ENCODE measurements at regions not wholly inside any gene's neighbourhood (a gene's known extent, or its start where the extent isn't known, plus 50 kb on each side); places are given as distances from the start of the nearest gene placed in this dataset.

DNA sequence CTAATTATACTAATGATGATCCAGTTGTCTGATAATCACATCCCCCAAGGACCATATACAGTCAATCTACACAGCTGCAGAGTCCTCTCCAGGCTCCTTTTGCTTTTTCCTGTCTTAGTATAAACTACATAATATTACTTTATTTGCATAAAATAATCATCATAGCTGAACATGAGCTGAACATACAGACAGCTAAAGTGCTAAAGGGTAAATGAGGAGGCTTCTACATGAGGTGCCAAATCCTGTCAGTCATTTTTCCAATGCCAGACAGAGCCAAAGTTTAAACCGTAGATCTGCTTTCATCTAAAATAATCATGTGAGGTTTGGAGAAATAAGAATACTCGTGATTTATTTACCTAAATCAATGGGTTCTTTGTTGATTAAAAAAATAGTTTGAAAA lies 1530.1 kb upstream of the PABPC4L start:
- Mint-ChIP-seq H3K4me3 (no peak overlapping the region), H3K27me3 (ENCODE audit: low read depth) (no peaks in the 10 kb centered on the region), H3K4me1 (no peaks in the 10 kb centered on the region), H3K9me3 (no peaks in the 10 kb centered on the region), H3K36me3 (ENCODE audit: low read depth) (no peaks in the 10 kb centered on the region), H3K27ac (ENCODE audit: unreplicated experiment) (no peak overlapping the region)
- no peak for DNase-seq (ENCODE audit: low read depth, low spot score)
- TF ChIP-seq, protein P1, sequence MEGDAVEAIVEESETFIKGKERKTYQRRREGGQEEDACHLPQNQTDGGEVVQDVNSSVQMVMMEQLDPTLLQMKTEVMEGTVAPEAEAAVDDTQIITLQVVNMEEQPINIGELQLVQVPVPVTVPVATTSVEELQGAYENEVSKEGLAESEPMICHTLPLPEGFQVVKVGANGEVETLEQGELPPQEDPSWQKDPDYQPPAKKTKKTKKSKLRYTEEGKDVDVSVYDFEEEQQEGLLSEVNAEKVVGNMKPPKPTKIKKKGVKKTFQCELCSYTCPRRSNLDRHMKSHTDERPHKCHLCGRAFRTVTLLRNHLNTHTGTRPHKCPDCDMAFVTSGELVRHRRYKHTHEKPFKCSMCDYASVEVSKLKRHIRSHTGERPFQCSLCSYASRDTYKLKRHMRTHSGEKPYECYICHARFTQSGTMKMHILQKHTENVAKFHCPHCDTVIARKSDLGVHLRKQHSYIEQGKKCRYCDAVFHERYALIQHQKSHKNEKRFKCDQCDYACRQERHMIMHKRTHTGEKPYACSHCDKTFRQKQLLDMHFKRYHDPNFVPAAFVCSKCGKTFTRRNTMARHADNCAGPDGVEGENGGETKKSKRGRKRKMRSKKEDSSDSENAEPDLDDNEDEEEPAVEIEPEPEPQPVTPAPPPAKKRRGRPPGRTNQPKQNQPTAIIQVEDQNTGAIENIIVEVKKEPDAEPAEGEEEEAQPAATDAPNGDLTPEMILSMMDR (conservative IDR thresholded peaks at IDR 0.05), result no peak

DNA sequence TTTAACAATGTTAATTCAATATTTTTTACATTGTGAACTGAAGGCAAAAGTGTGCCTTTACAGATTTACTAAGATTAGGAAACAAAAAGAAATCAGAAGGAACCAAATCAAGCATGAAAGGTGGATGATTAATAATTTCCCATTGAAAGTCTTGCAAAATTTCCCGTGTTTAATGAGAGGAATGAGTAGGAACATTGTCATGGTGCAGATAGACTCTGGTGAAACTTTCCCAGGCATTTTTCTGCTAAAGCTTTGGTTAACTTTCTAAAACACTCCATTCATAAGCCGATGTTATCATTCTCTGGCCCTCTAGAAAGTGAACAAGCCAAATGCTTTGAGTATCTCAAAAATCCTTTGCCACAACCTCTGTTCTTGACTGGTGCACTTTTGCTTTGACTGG lies 1522.8 kb upstream of the PABPC4L start:
- no peak overlapping the region for H3K27ac Mint-ChIP-seq (ENCODE audit: unreplicated experiment)
- DNase-seq (ENCODE audit: low read depth, low spot score), result no peak
- no peak overlapping the region for H3K4me3 Mint-ChIP-seq
- H3K36me3 Mint-ChIP-seq (ENCODE audit: low read depth), result no peaks in the 10 kb centered on the region
- no peaks in the 10 kb centered on the region for H3K27me3 Mint-ChIP-seq (ENCODE audit: low read depth)
- H3K9me3 Mint-ChIP-seq, result no peaks in the 10 kb centered on the region
- no peaks in the 10 kb centered on the region for H3K4me1 Mint-ChIP-seq
- TF ChIP-seq, protein P1 (conservative IDR thresholded peaks at IDR 0.05), result no peak

DNA sequence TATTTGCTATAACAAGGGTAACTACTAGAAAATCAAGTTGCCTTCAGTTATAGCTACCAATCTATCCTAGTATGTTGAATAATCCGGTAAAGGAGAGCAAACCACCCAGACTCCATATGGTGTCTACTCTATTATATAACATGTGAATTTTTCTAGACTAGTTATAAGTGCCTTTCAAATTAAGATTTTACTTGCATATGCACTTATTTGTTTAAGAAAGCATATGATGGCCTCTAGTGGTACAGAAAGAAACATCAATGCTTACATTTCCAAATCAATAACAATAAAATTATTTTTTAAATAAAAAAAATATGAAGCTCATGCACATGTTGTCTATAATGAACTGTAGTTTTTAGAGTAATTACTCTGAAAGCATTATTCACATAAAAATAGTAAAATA lies 1516.4 kb upstream of the PABPC4L start:
- Mint-ChIP-seq H3K36me3 (ENCODE audit: low read depth) (no peaks in the 10 kb centered on the region), H3K4me1 (no peaks in the 10 kb centered on the region)
- TF ChIP-seq, protein P1 (conservative IDR thresholded peaks at IDR 0.05), result peak; percentile 44

DNA sequence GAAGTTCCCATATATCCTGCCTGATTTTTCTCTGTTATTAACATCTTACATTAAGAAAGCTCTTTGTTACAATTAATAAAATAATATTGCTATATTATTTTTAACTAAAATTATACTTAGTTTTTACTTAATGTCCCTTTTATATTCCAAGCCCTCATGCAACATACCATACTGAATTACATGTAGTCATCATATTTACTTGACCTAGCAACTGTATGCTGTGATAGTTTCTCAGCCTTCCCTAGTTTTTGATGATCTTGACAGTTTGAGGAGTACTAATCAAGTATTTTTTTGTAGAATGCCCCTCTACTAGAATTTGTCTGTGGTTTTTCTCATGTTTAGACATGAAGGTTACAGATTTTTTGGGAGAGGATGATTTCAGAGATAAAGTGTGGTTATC lies 1503.8 kb upstream of the PABPC4L start:
- no peaks in the 10 kb centered on the region for H3K27me3 Mint-ChIP-seq (ENCODE audit: low read depth)
- no peaks in the 10 kb centered on the region for H3K4me1 Mint-ChIP-seq
- DNase-seq (ENCODE audit: low read depth, low spot score), result no peak
- no peaks in the 10 kb centered on the region for H3K9me3 Mint-ChIP-seq
- TF ChIP-seq, protein P1 (conservative IDR thresholded peaks at IDR 0.05), result no peak
- no peaks in the 10 kb centered on the region for H3K36me3 Mint-ChIP-seq (ENCODE audit: low read depth)
- peak overlapping the region; percentile 28 for H3K27ac Mint-ChIP-seq (ENCODE audit: unreplicated experiment)
- H3K4me3 Mint-ChIP-seq, result no peak overlapping the region

More for the DNA sequence above, 1516.4 kb upstream of the PABPC4L start:
- Mint-ChIP-seq H3K9me3 (no peaks in the 10 kb centered on the region), H3K27me3 (ENCODE audit: low read depth) (no peaks in the 10 kb centered on the region), H3K27ac (ENCODE audit: unreplicated experiment) (no peak overlapping the region), H3K4me3 (no peak overlapping the region)
- DNase-seq (ENCODE audit: low read depth, low spot score), result no peak

DNA sequence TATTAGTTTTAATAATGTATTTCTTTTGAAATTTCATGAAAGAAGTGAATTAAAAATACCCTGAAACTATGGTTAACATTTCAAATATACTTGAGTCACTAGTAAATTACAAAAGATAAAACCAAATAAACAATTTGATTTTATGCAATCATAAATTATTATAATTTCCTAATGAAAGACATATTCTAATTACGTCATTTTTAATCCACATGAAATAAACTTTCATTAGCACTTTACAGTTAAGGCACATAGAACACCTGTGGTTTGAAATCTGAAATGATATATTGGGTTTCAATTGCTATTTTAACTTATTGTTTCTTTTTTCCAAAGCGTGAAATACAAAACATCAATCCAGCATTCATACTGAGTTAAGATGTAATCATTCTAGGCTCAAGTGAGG lies 1492.5 kb upstream of the PABPC4L start:
- peaks cover 8% of the 10 kb centered on the region for H3K9me3 Mint-ChIP-seq
- H3K27ac Mint-ChIP-seq (ENCODE audit: unreplicated experiment), result no peak overlapping the region
- H3K36me3 Mint-ChIP-seq (ENCODE audit: low read depth), result no peaks in the 10 kb centered on the region
- H3K4me3 Mint-ChIP-seq, result no peak overlapping the region
- H3K4me1 Mint-ChIP-seq, result no peaks in the 10 kb centered on the region
- no peaks in the 10 kb centered on the region for H3K27me3 Mint-ChIP-seq (ENCODE audit: low read depth)
- TF ChIP-seq, protein P1 (conservative IDR thresholded peaks at IDR 0.05), result no peak
- DNase-seq (ENCODE audit: low read depth, low spot score), result no peak

DNA sequence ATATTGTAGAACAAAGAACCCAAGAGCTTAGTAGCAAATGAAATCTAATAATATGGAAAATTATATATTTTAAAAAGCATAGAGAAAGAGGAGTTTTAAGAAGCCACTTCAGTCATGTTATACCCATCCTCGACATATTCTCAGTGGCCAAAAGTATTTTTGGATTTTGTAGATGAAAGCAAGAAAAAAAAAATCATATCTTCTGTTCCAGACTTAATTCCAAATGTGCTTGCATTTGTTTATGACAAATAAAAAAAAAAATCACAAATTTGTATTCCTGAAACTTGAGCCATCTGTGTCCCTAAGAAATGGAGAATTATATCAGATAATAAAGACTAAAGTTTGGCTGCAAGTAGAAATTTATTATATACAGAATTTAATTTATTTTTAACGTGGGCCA lies 1482.4 kb upstream of the PABPC4L start:
- no peak overlapping the region for H3K4me3 Mint-ChIP-seq
- TF ChIP-seq, protein P1 (conservative IDR thresholded peaks at IDR 0.05), result no peak
- no peaks in the 10 kb centered on the region for H3K36me3 Mint-ChIP-seq (ENCODE audit: low read depth)
- no peaks in the 10 kb centered on the region for H3K4me1 Mint-ChIP-seq
- DNase-seq (ENCODE audit: low read depth, low spot score), result no peak
- H3K9me3 Mint-ChIP-seq, result peaks cover 6% of the 10 kb centered on the region
- no peaks in the 10 kb centered on the region for H3K27me3 Mint-ChIP-seq (ENCODE audit: low read depth)
- no peak overlapping the region for H3K27ac Mint-ChIP-seq (ENCODE audit: unreplicated experiment)
